GM21717 (cell line): ENCODE measurements at regions not wholly inside any gene's neighbourhood (a gene's known extent, or its start where the extent isn't known, plus 50 kb on each side); places are given as distances from the start of the nearest gene placed in this dataset.

ENCODE experiments used
- ATAC-seq: cut with Tn5 transposase; IDR thresholded peaks from one replicate; pipeline ENCODE4 v1.9.1; 2021; ENCODE audit warnings: mild to moderate bottlenecking, moderate library complexity; ENCODE audit not compliant: unreplicated experiment

DNA sequence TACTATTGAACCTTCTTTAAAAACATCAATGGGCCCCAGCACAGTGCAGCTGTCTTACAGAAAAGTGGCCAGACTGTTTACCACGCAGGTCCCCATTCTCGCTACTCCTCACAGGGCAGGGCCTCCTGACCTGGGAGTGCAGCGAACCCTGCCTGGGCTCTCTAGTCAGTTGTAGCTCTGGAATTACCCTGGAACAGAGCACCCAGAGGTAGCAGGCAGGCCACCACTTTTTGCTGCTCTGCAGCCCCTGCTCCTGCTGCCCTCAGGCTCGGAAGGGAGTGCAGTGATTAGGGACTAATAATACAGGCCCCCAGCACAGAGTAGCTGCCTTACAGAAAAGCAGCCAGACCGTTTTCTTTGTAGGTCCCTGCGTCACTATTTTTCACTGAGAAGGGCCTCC lies 1563.0 kb downstream of the SUCLG1 start:
- no peak for ATAC-seq

DNA sequence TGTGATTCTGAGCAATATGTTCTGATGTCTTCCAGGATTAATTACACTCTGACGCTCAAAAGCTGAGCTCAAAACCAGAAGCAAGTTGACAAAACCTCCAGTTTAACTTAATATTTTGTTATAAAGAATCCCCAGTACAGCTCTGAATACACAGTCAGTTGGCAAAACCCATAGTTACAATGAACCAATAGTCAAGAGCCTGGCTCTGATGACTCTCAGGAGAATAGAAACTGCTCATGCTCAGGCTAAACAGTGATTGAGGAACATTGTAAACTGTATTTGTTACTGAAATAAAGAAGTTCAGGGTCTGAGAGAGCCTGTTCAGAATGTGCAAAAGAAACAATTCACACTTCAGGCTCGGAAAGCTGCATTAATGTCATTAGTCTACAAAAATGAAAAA lies 1565.9 kb downstream of the SUCLG1 start:
- ATAC-seq, result no peak

DNA sequence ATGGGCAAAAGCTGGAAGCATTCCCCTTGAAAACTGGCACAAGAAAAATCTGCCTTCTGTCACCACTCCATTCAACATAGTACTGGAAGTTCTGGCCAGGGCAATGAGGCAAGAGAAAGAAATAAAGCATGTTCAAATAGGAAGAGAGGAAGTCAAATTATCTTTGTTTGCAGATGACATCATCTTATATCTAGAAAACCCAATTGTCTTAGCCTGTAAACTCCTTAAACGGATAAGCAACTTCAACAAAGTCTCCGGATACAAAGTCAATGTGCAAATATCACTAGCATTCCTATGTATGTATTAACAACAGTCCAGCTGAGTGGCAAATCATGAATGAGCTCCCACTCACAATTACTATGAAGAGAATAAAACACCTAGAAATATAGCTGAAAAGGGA lies 1579.3 kb downstream of the SUCLG1 start:
- ATAC-seq, result no peak

DNA sequence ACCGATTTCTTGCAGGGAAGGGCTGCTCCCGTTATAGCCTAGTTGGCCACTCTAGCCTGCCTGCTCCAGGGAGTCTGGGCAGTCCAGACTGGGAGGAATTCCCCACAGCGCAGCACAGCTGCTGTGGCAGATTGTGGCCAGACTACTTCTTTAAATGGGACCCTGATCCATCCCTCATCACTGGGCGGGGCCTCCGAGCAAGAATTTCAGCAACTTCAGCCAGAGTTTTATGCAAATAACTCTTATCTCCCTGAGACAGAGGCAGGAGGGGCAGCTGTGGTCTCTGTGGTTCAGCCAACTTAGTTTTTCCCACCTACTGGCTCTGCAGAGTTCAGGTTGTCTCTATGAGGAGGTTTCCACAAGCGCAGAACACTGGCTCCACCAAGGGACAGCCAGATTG lies 1583.2 kb downstream of the SUCLG1 start:
- no peak for ATAC-seq

DNA sequence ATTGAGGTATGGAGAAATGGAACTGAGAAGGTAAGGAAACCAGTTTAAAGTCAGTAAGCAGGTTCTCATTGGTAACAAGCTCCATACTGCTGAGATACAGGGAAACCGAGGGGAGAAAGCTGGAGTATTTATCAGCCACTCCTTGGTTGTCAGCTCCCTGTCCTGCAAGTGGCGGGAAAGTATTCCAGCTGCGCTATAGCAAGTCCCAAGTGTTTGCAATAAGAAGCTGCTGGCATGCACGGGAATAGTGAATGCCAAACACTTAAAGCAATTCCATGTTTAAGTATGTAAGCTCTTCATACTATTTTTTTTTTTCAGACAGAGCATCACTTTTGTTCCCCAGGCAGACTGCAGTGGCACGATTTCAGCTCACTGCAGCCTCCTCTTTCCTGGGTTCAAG lies 1601.1 kb downstream of the SUCLG1 start:
- ATAC-seq, result no peak

DNA sequence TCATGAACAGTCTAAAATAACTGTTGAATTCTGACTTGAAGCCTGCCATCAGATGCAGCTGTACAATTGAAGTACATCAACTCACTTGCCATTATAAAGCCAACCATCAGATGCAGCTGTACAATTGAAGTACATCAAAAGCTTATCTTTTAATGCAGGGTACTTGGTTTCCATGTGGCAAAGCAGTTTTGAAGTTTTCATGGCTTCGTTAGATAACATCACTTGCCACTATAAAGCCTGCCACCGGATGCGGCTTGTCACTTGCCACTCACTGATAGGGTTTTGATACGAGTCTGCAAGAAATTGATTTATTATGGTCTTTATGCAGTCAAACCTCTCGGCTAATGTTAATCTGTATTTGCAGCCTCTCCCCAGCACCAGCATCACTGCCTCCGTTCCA lies 1605.8 kb downstream of the SUCLG1 start:
- no peak for ATAC-seq

DNA sequence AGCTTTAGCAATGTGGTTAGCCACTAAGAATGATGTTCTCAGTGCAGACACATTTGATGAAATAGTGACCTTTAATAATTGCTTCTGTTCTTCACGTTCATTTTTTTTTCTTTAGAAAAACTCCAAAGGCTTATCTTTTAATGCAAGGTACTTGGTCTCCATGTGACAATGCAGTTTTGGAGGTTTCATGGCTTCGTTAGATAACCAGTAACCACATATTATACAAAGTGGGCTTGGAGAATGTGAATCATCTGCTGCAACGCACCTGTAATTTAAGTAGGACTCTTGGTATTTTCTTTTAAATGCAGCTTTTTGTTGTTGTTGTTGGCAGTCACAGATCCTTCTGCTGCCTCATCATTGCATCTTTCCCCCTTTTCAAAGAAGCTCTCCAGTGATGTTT lies 1606.3 kb downstream of the SUCLG1 start:
- ATAC-seq, result no peak

DNA sequence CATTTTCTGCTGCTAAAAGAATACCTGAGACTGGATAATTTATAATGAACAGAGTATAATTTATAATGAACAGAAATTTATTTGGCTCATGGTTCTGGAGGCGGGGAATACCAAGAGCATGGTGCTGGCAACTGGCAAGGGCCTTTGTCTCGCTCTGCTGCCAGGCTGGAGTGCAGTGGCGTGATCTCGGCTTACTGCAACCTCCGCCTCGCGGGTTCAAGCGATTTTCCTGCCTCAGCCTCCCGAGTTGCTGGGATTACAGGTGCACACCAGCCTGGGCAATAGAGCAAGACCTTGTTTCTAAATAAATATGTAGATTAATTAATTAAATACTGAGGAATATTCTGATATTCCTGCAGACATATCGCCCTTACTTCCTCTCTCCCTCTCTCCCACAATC lies 1610.8 kb downstream of the SUCLG1 start:
- ATAC-seq, result no peak

DNA sequence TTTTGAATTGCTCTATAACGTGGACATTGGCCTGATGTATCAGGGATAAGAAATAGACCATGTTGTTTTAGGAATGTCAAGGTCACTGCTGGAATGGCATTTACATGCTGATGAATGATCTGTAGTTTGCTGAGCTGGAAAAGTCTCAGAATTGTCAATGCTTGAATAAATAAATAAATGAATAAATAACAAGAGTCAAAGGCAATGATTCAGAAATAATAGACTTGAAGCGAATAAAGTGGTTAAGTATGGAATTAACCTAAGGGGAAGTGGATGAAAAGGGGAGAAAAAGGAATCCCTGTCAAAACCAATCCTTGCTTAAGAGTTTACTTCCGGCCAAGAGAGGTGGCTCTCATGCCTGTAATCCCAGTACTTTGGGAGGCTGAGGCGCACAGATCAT lies 1620.0 kb downstream of the SUCLG1 start:
- ATAC-seq, result no peak

DNA sequence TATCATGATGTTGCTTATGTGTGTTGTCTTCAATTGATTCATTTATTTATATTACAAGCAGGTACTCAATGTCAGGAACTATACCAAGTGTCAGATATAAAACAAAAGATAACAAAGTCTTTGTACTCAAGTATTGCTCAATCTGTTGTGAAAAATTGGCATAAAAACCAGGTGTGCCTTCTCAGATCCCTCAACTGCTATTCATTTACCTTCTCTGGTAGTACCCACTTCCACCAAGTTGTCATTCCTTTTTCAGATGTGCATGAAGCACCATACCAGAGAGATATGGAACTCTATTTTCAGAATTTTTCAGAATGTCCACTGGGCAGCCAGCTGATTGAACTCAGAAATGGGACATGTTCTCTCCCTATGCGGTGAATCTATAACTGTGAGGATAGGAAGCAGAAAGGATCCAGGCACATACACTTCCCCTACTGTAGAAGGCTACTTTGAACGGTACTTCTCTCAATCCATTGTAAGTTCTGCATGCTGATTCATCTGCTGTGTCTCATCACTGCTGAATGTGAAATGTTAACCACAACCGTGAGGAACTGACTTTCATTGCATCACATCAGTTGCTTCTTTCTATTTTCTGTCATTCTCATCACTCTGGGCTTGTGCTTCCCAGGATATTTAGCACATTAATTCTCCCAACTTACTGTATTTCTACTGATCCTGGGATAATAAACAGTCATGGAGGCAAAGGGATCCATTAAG lies 1621.3 kb downstream of the SUCLG1 start:
- ATAC-seq, result no peak

DNA sequence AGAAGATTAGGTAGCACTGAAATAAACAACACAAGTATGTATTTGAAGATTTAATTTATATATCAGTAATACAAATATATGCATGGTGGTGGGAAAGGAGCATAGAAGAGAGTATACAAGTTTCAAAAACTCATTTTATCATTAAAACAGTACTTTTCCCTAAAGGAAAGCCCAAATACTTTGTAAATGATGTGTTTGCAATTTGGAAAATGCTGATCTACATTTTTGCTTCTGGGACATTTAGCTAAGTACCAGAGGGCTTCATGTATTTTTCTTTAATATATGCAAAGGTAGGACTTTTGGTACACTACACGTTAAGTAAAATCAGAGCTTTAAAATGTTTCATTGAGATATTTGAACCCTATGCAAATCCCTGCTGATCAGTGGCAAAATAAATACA lies 1624.2 kb downstream of the SUCLG1 start:
- ATAC-seq, result no peak

DNA sequence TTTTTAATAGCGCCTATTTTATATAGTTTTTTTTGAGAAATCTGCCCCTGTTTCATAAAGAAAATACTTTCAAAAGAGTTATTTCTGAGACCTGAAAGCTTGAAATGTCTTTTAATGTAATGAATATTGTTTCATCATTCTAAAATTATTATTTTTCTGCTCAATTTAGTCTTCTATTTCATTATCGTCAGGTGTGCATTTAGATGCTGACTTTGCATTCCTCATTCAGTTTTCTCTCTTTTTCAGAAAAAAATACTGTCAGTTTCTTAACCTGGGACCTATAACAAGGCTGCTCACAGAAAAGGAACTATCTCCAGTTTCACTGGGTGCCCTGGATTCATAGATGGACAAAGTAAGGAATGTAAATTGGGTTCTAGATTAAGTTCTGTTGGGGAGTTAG lies 1631.7 kb downstream of the SUCLG1 start:
- ATAC-seq, result no peak

DNA sequence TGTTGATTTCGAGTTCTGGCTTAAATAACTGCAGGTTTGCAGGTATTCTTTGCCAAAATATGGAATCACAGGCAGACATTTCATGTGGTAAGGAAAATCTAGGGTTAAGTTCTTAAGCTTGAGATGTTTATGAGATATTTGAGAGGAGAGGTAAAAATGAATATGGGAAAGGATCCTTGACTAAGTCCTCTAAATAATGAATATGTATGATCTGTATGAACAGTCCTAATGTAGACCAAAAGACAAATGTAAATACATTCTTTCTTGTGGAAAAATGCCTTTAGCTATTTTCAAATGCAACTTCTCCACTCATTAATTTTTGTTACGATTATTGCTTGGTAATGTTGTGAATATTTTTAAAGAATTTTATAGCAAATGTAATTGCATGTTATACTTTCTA lies 1632.6 kb downstream of the SUCLG1 start:
- no peak for ATAC-seq

DNA sequence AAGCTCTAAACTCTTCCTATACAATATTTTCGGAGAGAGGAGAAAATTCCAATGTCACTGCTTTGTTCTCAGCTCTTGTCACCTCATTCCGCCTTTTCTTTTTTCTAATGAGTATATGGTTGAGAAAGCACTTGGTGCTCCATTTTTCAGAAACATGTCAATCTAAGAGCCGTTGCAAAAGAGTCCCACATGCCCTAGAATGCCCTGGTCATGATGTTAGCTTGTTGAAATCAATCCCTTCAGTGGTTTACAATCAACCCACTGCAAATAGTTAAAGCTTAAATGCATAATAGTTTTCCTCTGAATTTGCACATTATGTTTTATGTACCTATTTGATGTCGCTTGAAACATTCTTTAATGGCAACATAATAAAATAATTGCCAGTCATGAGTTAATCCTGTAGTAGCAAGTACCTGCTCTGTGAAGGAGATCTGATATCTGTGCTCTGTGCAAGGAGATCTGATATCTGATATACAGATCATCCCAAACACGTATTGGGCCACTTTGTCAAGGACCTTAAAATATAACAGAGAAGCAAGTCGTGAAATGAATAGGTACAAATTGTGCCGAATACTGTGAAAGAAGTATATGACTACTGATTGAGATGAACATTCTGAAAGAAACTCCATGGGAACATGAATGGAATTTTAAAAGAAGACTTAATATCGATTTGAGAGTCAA lies 1633.5 kb downstream of the SUCLG1 start:
- no peak for ATAC-seq

DNA sequence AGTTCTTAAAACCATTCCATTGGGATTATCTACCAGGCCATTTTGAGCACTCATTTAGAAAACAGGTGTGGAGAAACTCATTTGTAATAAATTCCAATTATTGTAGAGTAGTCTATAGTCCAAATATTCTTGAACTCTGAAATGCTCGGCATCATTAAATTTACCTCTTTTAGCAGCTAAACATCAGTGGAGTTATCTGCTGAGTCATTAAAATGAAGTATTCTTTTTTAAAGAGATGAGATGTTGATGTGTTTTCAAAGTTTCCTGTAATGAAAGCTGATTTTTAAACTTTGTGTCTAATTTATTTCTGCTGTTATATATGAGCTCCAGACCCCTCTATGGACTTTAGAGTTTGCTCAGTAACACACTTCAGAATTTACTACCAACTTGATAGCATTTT lies 1635.2 kb downstream of the SUCLG1 start:
- no peak for ATAC-seq

DNA sequence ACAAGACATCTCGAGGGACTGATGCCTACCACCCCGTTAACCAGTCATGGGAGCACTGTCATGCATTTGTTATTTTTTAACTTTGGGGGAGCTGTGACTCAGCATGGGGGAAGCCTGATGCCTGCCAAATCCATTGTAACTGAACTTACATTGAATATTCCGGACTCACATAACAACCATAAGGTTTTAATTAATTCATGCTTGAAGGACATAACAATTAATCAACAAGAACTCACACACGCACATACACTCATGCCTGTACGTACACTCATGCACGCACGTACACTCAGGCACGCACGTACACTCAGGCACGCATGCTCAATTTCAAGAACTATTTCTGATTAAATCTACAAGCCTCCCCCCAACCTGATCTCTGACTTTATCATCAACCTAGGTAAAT lies 1639.1 kb downstream of the SUCLG1 start:
- ATAC-seq, result no peak

DNA sequence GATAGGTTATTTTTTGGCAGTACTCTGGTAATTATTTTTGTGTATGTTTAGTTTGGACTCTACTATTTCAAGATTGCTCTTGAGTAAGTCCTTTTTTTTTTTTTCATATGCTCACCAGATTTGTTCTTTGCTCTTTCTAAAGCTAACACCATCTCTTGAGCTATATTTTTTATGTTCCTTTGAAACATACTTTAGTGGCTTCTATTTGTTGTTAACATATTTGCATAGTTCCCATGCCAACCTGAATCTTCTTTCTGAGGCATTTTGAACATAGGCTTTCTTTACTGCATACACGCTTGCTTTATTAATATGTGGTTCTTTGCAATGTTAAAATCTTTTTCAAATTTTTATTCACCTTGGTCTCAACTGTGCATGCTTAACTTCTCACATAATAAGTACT lies 1644.9 kb downstream of the SUCLG1 start:
- ATAC-seq, result no peak

DNA sequence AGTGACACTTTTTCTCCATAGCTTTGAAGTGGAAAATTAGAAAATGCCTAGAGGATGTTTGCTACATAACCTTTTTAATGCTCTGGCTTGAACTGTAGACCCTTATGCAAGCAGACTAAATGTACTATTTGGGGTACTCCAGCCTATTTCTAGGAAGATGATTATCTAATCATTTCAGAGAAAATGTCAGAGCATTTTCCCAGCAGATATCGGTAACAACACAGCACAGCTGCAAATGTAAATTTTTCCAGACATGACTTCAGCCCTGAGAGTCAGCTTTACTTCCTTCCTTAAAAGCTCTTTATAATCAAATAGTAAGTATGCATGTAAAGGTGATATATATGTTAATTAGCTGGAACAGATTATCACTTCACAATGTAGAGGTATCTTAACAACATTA lies 1647.1 kb downstream of the SUCLG1 start:
- ATAC-seq, result no peak

DNA sequence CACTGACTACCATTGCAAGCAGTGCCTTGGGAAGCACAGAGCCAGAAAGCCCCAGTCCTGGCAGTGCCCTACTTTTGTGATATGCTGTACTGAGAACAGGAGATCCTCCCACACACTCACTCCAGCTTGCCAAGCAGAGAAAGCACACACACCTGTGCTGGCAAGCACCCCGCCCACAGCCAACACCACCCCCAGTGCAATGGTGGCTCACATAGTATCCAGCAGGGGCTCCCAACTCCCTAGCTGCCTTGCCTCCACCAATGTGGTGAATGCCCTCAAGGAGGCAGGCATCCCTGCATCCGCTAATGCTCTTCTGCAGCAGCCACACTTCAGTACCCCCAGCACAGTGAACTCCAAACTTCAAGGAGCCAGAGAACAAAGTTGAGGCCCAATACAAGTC lies 1655.8 kb downstream of the SUCLG1 start:
- no peak for ATAC-seq

DNA sequence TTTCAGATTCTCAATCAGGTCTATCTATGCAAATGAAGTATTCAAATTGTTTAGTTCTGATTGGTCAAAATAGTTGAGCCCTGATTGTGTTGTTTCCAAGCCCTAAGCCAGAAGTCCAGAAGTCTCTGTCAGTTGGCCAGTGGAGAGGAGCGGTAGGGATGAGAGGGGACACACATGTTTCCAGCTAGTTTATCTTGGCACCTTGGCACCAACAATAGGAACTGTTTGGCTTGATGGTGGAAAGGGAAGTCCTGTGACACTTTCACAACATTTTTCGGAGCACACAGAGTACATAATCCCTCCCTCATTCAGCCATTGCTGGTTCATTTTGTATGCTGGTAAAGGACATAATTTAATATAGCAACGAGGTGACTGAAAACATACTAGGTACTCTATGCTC lies 1661.6 kb downstream of the SUCLG1 start:
- ATAC-seq, result no peak

DNA sequence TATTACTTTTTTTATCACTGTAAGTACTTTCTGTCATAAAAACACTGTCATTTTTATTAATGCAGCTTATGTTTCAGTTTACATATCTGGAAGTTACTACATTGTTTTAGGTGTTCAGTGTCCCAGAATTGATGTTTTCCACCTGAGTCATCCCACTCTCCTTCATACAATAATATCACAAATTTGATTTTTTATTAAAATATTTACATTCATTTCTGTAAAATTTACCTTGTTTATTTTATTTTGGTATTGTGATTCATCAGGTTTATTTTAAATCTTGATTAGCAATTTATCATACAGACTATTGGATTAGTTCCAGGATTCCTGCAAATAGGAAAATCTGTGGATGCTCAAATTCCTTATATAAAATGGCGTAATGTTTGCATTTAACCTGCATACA lies 1662.9 kb downstream of the SUCLG1 start:
- no peak for ATAC-seq

DNA sequence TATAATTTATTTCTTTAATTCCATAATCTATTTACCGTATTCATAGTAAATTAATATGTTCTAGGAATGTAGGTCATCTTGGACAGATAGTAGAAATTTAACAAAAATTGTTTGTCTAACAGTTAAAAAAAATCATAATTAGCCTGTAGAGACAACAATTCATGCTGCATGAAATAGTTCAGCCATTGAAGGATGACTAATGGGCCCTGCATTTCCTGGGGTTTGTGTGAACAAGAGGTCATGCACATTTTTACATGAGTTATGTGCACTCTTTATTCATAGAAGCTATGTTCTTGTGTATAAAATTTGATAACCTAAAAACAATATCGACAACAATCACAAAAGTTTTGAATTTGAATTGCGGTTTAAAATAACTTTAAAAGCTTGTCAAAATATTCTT lies 1663.6 kb downstream of the SUCLG1 start:
- no peak for ATAC-seq
